H1 (cell line): ENCODE measurements at regions not wholly inside any gene's neighbourhood (a gene's known extent, or its start where the extent isn't known, plus 50 kb on each side); places are given as distances from the start of the nearest gene placed in this dataset.

Source experiments
- CTCF ChIA-PET: fragments of 300-600 bp; sonication (Branson Sonifier 250); formaldehyde crosslinking; loops from one replicate; lab custom pipeline; 2021; ENCODE audit not compliant: partially characterized antibody; lab: Charles Lee
- POLR2A ChIA-PET: fragments of 300-600 bp; sonication (Branson Sonifier 250); formaldehyde crosslinking; loops from one replicate; lab custom pipeline; 2021; ENCODE audit warnings: inconsistent platforms; ENCODE audit not compliant: partially characterized antibody; lab: Charles Lee
- DNase-seq, 2 experiments: peaks; one replicate each; pipeline versions ENCODE4 v3.0.0 to v3.0.0-alpha.2; 2010 to 2022; ENCODE audit warnings: low spot score in 2 of 2, low read depth in 1 of 2, mixed read lengths in 1 of 2
- FAIRE-seq: peaks from 2 replicates; lab custom pipeline; 2011; peaks lifted over from hg19 to GRCh38; lab: Jason Lieb, UNC
- H2AFZ ChIP-seq: 2 replicates; pipeline ENCODE4 v1.8.1; 2012; ENCODE audit warnings: low read length, inconsistent platforms
- H2AK5ac ChIP-seq: 2 replicates; pipeline ENCODE4 v1.6.1; 2013; ENCODE audit warnings: low read depth, low read length
- H2BK120ac ChIP-seq: replicated peaks from 2 replicates; pipeline ENCODE3; 2013; ENCODE audit warnings: low read depth, low read length, inconsistent platforms
- H2BK12ac ChIP-seq: 2 replicates; pipeline ENCODE4 v1.6.1; 2013; ENCODE audit warnings: low read depth, low read length
- H2BK15ac ChIP-seq: 2 replicates; pipeline ENCODE4 v1.6.1; 2013; ENCODE audit warnings: low read length
- H2BK20ac ChIP-seq: 2 replicates; pipeline ENCODE4 v1.6.1; 2013; ENCODE audit warnings: low read length
- H2BK5ac ChIP-seq: 2 replicates; pipeline ENCODE4 v1.6.1; 2013; ENCODE audit warnings: low read depth, low read length
- H3K14ac ChIP-seq: 2 replicates; pipeline ENCODE4 v1.6.1; 2013; ENCODE audit warnings: inconsistent platforms; ENCODE audit not compliant: insufficient read length
- H3K18ac ChIP-seq: 2 replicates; pipeline ENCODE4 v1.6.1; 2013; ENCODE audit warnings: low read length; ENCODE audit errors: extremely low read depth
- H3K23ac ChIP-seq: 2 replicates; pipeline ENCODE4 v1.6.1; 2013; ENCODE audit warnings: inconsistent platforms; ENCODE audit not compliant: insufficient read length
- H3K23me2 ChIP-seq: 2 replicates; pipeline ENCODE4 v1.6.1; 2013; ENCODE audit warnings: low read depth, low read length
- H3K27ac ChIP-seq: 2 replicates; pipeline ENCODE4 v1.6.1; 2011; ENCODE audit warnings: low read depth, low read length, inconsistent platforms
- H3K27me3 ChIP-seq, 4 experiments: replicated peaks in 1 of 4; 1 replicate in 1 of 4; 2 replicates in 3 of 4; pipeline versions ENCODE4 v1.6.1 to v1.8.1; 2011 to 2013; ENCODE audit warnings: low read length in 3 of 4, mild to moderate bottlenecking in 3 of 4, inconsistent platforms in 2 of 4, mixed read lengths in 2 of 4, moderate library complexity in 1 of 4; ENCODE audit not compliant: control insufficient read depth in 3 of 4, insufficient read depth in 3 of 4; ENCODE audit errors: extremely low read depth in 1 of 4
- H3K36me3 ChIP-seq, 4 experiments: 2 replicates each; pipeline versions ENCODE4 v1.6.1 to v1.8.1; 2011 to 2013; ENCODE audit warnings: mild to moderate bottlenecking in 4 of 4, low read length in 3 of 4, moderate library complexity in 2 of 4, control low read depth in 1 of 4, inconsistent platforms in 1 of 4; ENCODE audit not compliant: insufficient read depth in 4 of 4, control insufficient read depth in 2 of 4
- H3K4ac ChIP-seq: replicated peaks from 2 replicates; pipeline ENCODE3; 2013; ENCODE audit warnings: low read length, low read depth, mixed read lengths, inconsistent platforms; ENCODE audit not compliant: insufficient read length
- H3K4me1 ChIP-seq, 4 experiments: replicated peaks in 1 of 4; 1 replicate in 1 of 4; 2 replicates in 3 of 4; pipeline versions ENCODE4 v1.6.1 to v1.8.1; 2011 to 2013; ENCODE audit warnings: low read length in 3 of 4, inconsistent platforms in 2 of 4, mixed read lengths in 1 of 4; ENCODE audit not compliant: insufficient read depth in 4 of 4, control insufficient read depth in 3 of 4
- H3K4me2 ChIP-seq, 2 experiments: 2 replicates each; pipeline versions ENCODE4 v1.6.1 to v1.8.1; 2011 to 2013; ENCODE audit warnings: low read depth in 2 of 2, low read length in 2 of 2, control low read depth in 1 of 2, inconsistent platforms in 1 of 2, mild to moderate bottlenecking in 1 of 2; ENCODE audit not compliant: insufficient read depth in 1 of 2
- H3K4me3 ChIP-seq, 4 experiments: fragments of 200-600, 300-600 bp in 1 of 4; sonication (generic), shearing (Covaris generic), sonication (Bioruptor Twin) in 1 of 4; 2 replicates each; pipeline versions ENCODE4 v1.5.1 to v1.8.1; 2011 to 2016; ENCODE audit warnings: low read length in 4 of 4, low read depth in 3 of 4, control low read depth in 2 of 4, inconsistent platforms in 2 of 4, mild to moderate bottlenecking in 2 of 4, mixed read lengths in 1 of 4, moderate library complexity in 1 of 4; ENCODE audit not compliant: insufficient read depth in 2 of 4; ENCODE audit errors: extremely low read depth in 1 of 4
- H3K56ac ChIP-seq: replicated peaks from 2 replicates; pipeline ENCODE3; 2013; ENCODE audit warnings: low read depth, mild to moderate bottlenecking, mixed read lengths, low read length, inconsistent platforms; ENCODE audit not compliant: insufficient read length
- H3K79me1 ChIP-seq: 2 replicates; pipeline ENCODE4 v1.6.1; 2013; ENCODE audit warnings: low read depth, low read length, control low read depth
- H3K79me2 ChIP-seq, 2 experiments: 2 replicates each; pipeline versions ENCODE4 v1.6.1 to v1.8.1; 2012 to 2013; ENCODE audit warnings: low read length in 2 of 2, mild to moderate bottlenecking in 2 of 2, inconsistent platforms in 1 of 2; ENCODE audit not compliant: insufficient read depth in 2 of 2, control insufficient read depth in 1 of 2
- H3K9ac ChIP-seq, 4 experiments: replicated peaks in 1 of 4; 1 replicate in 1 of 4; 2 replicates in 3 of 4; pipeline versions ENCODE4 v1.6.1 to v1.8.1; 2011 to 2013; ENCODE audit warnings: low read depth in 3 of 4, low read length in 3 of 4, control low read depth in 2 of 4, mild to moderate bottlenecking in 2 of 4, moderate library complexity in 2 of 4, inconsistent platforms in 1 of 4; ENCODE audit errors: extremely low read depth in 1 of 4
- H3K9me3 ChIP-seq, 2 experiments: 2 replicates each; pipeline versions ENCODE4 v1.6.1 to v1.8.1; 2012 to 2013; ENCODE audit warnings: mild to moderate bottlenecking in 2 of 2, moderate library complexity in 2 of 2, control low read depth in 1 of 2, inconsistent platforms in 1 of 2, low read depth in 1 of 2, low read length in 1 of 2, mixed read lengths in 1 of 2; ENCODE audit not compliant: insufficient read depth in 2 of 2
- H4K20me1 ChIP-seq, 2 experiments: replicated peaks in 1 of 2; 2 replicates each; pipeline versions ENCODE3 to v1.8.1; 2011 to 2013; ENCODE audit warnings: inconsistent platforms in 2 of 2, low read length in 2 of 2, mild to moderate bottlenecking in 1 of 2; ENCODE audit not compliant: insufficient read depth in 2 of 2, control insufficient read depth in 1 of 2
- H4K5ac ChIP-seq: 2 replicates; pipeline ENCODE4 v1.6.1; 2013; ENCODE audit warnings: low read length, low read depth, mixed read lengths, inconsistent platforms; ENCODE audit not compliant: insufficient read length
- H4K8ac ChIP-seq: 2 replicates; pipeline ENCODE4 v1.8.0; 2013; ENCODE audit warnings: mild to moderate bottlenecking, moderate library complexity, low read length, inconsistent platforms; ENCODE audit not compliant: insufficient read depth; ENCODE audit errors: extremely low read depth
- H4K91ac ChIP-seq: replicated peaks from 2 replicates; pipeline ENCODE3; 2013; ENCODE audit warnings: low read length, mixed read lengths, inconsistent platforms; ENCODE audit not compliant: insufficient read length
- EP300 ChIP-seq, 2 experiments: IDR thresholded peaks; 1 replicate in 1 of 2; 2 replicates in 1 of 2; pipeline ENCODE4 v1.6.1; 2011 to 2012; ENCODE audit warnings: low read depth in 2 of 2, low read length in 2 of 2, mild to moderate bottlenecking in 2 of 2, borderline replicate concordance in 1 of 2, inconsistent platforms in 1 of 2, moderate library complexity in 1 of 2
- GABPA ChIP-seq: IDR thresholded peaks from 2 replicates; pipeline ENCODE4 v1.6.1; 2011; ENCODE audit warnings: mild to moderate bottlenecking, low read length, moderate library complexity, borderline replicate concordance; ENCODE audit not compliant: insufficient read depth
- KDM1A ChIP-seq: fragments of 200-600, 300-600 bp; sonication (generic); IDR thresholded peaks from 2 replicates; pipeline ENCODE4 v1.7.1; 2016; ENCODE audit warnings: mild to moderate bottlenecking, low read length, borderline replicate concordance
- NRF1 ChIP-seq: IDR thresholded peaks from 2 replicates; pipeline ENCODE4 v1.6.1; 2011; ENCODE audit warnings: mild to moderate bottlenecking, low read depth, low read length, improper control_type of control experiment
- POLR2A ChIP-seq, 2 experiments: IDR thresholded peaks; 1 replicate in 1 of 2; 2 replicates in 1 of 2; pipeline ENCODE4 v1.6.1; 2011; ENCODE audit warnings: low read depth in 2 of 2, low read length in 2 of 2, mild to moderate bottlenecking in 2 of 2; ENCODE audit errors: control extremely low read depth in 1 of 2
- SIX5 ChIP-seq: IDR thresholded peaks from 2 replicates; pipeline ENCODE4 v1.6.1; 2011; ENCODE audit warnings: mild to moderate bottlenecking, low read depth, low read length
- SP1 ChIP-seq: IDR thresholded peaks from 2 replicates; pipeline ENCODE4 v1.6.1; 2011; ENCODE audit warnings: low read depth, low read length
- TBP ChIP-seq: IDR thresholded peaks from 2 replicates; pipeline ENCODE4 v1.6.1; 2011; ENCODE audit warnings: low read depth, low read length, improper control_type of control experiment
- TCF12 ChIP-seq: IDR thresholded peaks from 2 replicates; pipeline ENCODE4 v1.6.1; 2011; ENCODE audit warnings: low read depth, mild to moderate bottlenecking, low read length
- WGBS, 2 experiments: shearing (Covaris generic) in 1 of 2; methylation state at CpG; one replicate each; pipeline versions ENCODE4 v1.1.6 to v1.1.7; 2013 to 2015; ENCODE audit warnings: low lambda C conversion rate in 2 of 2, mixed read lengths in 2 of 2, inconsistent platforms in 1 of 2, low coverage in 1 of 2, missing lambda C conversion rate in 1 of 2; ENCODE audit not compliant: insufficient replicate concordance in 2 of 2, insufficient coverage in 1 of 2, insufficient read length in 1 of 2; ENCODE audit errors: extremely low coverage in 1 of 2, missing lambda C conversion rate in 1 of 2; 5-methylcytosine and 5-hydroxymethylcytosine counted together
- TF ChIP-seq, protein P1 (sequence below), 3 experiments: IDR thresholded peaks; 1 replicate in 2 of 3; 2 replicates in 1 of 3; pipeline versions ENCODE4 v1.5.1 to v1.6.1; 2011; ENCODE audit warnings: low read length in 3 of 3, mild to moderate bottlenecking in 3 of 3, inconsistent platforms in 2 of 3, low read depth in 1 of 3, moderate library complexity in 1 of 3; ENCODE audit not compliant: insufficient read depth in 1 of 3; ENCODE audit errors: control extremely low read depth in 1 of 3
- TF ChIP-seq, protein P2 (sequence below): IDR thresholded peaks from 2 replicates; pipeline ENCODE4 v1.6.1; 2011; ENCODE audit warnings: low read length, improper control_type of control experiment
- TF ChIP-seq, protein P3 (sequence below): IDR thresholded peaks from 2 replicates; pipeline ENCODE4 v1.6.1; 2012; ENCODE audit warnings: inconsistent platforms

DNA sequence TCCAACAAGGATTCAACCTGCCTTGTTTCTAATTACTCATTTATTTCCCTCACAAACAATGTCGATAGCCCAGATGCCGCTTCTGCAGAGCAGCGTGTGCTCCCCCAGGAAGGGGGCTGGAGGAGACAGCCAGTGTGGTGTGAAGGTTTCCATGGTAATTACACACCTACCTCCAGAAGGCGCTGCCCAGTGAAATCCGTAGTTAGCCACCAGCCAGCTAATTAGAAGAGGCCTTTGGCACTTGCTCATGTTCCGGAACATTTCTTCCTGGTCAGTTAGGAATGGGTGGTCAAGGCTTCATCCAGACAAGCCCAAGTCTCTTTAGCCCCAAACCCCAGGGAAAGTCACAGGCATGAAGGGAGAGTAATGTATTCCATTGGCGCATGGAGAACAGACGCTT is 342.5 kb upstream of the C16orf82 start:
- Histone ChIP-seq H2BK12ac (no peak overlapping the region), H3K4me3 (no peak overlapping the region), H4K91ac (no peak overlapping the region), H3K56ac (no peak overlapping the region), H2BK15ac (no peak overlapping the region), H3K27ac (no peak overlapping the region), H3K23me2 (no peaks in the 10 kb centered on the region), H3K79me2 (no peaks in the 10 kb centered on the region), H2AK5ac (no peak overlapping the region), H2BK20ac (no peak overlapping the region), H3K36me3 (no peaks in the 10 kb centered on the region), H3K79me1 (no peaks in the 10 kb centered on the region), H3K14ac (no peak overlapping the region), H3K4ac (no peak overlapping the region), H2AFZ (no peak overlapping the region), H3K4me1 (no peaks in the 10 kb centered on the region), H3K4me2 (no peak overlapping the region), H4K8ac (no peak overlapping the region), H3K9me3 (no peaks in the 10 kb centered on the region), H3K18ac (no peak overlapping the region), H2BK120ac (no peak overlapping the region), H2BK5ac (no peak overlapping the region), H3K23ac (no peak overlapping the region), H4K20me1 (no peaks in the 10 kb centered on the region), H4K5ac (no peak overlapping the region), H3K27me3 (no peaks in the 10 kb centered on the region), H3K9ac (no peak overlapping the region)
- WGBS, 2 experiments = 86% methylated on average over 8 of the region's 8 CpGs; no CpG with 5 or more reads in 1 of the 2 experiments
- FAIRE-seq (no peak), DNase-seq (no peak)
- ChIA-PET CTCF (no interaction called here), POLR2A (no interaction called here)
- TF ChIP-seq TCF12 (no peak), SIX5 (no peak), NRF1 (no peak), POLR2A (IDR thresholded peaks at IDR 0.05; ENCODE audit: control extremely low read depth in 1 of 2, low read depth in 2 of 2, low read length in 2 of 2) (no peak), TBP (no peak), SP1 (no peak), KDM1A (no peak), GABPA (no peak), EP300 (IDR thresholded peaks at IDR 0.05; ENCODE audit: borderline replicate concordance in 1 of 2, low read depth in 2 of 2, low read length in 2 of 2) (no peak)
- TF ChIP-seq, protein P1, sequence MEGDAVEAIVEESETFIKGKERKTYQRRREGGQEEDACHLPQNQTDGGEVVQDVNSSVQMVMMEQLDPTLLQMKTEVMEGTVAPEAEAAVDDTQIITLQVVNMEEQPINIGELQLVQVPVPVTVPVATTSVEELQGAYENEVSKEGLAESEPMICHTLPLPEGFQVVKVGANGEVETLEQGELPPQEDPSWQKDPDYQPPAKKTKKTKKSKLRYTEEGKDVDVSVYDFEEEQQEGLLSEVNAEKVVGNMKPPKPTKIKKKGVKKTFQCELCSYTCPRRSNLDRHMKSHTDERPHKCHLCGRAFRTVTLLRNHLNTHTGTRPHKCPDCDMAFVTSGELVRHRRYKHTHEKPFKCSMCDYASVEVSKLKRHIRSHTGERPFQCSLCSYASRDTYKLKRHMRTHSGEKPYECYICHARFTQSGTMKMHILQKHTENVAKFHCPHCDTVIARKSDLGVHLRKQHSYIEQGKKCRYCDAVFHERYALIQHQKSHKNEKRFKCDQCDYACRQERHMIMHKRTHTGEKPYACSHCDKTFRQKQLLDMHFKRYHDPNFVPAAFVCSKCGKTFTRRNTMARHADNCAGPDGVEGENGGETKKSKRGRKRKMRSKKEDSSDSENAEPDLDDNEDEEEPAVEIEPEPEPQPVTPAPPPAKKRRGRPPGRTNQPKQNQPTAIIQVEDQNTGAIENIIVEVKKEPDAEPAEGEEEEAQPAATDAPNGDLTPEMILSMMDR (IDR thresholded peaks at IDR 0.05; ENCODE audit: control extremely low read depth in 1 of 3, insufficient read depth in 1 of 3, low read depth in 1 of 3, low read length in 3 of 3) = no peak
- TF ChIP-seq, protein P2, sequence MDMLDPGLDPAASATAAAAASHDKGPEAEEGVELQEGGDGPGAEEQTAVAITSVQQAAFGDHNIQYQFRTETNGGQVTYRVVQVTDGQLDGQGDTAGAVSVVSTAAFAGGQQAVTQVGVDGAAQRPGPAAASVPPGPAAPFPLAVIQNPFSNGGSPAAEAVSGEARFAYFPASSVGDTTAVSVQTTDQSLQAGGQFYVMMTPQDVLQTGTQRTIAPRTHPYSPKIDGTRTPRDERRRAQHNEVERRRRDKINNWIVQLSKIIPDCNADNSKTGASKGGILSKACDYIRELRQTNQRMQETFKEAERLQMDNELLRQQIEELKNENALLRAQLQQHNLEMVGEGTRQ = no peak
- TF ChIP-seq, protein P3, sequence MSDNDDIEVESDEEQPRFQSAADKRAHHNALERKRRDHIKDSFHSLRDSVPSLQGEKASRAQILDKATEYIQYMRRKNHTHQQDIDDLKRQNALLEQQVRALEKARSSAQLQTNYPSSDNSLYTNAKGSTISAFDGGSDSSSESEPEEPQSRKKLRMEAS = no peak
